ENCODE measurements at regions not wholly inside any gene's neighbourhood (a gene's known extent, or its start where the extent isn't known, plus 50 kb on each side); places are given as distances from the start of the nearest gene placed in this dataset.
A peak's percentile ranks its signal among the peaks of the same experiment; 100 is the strongest.

DNA sequence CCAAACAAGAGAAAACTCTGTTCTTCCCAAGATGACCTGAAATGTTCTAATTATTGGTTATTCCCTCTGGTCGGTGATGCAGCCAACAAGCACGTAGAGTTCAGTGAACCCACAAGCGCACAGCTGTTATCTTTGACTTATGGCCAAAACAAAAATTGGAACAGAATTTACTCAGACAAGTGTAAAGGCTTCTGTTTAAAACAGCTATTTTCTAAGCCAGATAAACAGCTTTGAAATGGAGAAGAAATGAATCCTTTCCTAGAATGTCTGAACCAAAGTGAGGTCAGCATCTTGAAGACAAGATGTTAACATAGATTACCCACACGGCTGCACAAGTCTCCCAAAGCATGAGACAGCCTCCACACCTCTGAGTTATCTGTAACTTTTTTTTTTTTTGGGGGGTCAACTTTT is 669.2 kb downstream of the DIAPH3 start:
- DNase-seq (ENCODE audit: low read depth in 2 of 2): peak; percentile 69 to 87
- TF ChIP-seq, protein P1, sequence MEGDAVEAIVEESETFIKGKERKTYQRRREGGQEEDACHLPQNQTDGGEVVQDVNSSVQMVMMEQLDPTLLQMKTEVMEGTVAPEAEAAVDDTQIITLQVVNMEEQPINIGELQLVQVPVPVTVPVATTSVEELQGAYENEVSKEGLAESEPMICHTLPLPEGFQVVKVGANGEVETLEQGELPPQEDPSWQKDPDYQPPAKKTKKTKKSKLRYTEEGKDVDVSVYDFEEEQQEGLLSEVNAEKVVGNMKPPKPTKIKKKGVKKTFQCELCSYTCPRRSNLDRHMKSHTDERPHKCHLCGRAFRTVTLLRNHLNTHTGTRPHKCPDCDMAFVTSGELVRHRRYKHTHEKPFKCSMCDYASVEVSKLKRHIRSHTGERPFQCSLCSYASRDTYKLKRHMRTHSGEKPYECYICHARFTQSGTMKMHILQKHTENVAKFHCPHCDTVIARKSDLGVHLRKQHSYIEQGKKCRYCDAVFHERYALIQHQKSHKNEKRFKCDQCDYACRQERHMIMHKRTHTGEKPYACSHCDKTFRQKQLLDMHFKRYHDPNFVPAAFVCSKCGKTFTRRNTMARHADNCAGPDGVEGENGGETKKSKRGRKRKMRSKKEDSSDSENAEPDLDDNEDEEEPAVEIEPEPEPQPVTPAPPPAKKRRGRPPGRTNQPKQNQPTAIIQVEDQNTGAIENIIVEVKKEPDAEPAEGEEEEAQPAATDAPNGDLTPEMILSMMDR (IDR thresholded peaks at IDR 0.05; ENCODE audit: low read depth, low read length): no peak

DNA sequence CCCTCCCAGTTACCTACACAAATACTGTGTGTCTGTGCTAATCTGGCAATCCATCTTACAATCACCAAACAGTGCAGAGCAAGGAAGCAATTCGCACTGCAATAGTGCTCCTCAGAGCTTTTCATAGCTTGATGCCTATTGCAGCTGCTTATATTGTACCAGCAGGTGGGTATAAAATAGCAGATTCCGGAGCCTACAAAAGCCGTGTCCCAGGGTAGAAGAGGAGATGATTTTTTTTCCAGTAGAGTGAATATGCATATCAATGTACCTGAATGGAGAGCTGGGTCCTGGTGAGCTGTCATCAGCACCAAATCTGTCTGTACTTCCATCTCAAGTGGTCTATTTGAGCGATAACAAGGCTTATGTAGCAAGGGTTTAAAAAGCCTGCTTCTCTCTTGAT is 668.4 kb downstream of the DIAPH3 start:
- no peak for DNase-seq (ENCODE audit: low read depth in 2 of 2)
- no peak overlapping the region for H3K4me3 ChIP-seq (replicated peaks in 1 of 2; ENCODE audit: low read depth in 2 of 2, low read length in 2 of 2)
- TF ChIP-seq, protein P1 (IDR thresholded peaks at IDR 0.05; ENCODE audit: low read depth, low read length): no peak

More for the DNA sequence above, 669.2 kb downstream of the DIAPH3 start:
- H3K4me3 ChIP-seq (replicated peaks in 1 of 2; ENCODE audit: low read depth in 2 of 2, low read length in 2 of 2): no peak overlapping the region

DNA sequence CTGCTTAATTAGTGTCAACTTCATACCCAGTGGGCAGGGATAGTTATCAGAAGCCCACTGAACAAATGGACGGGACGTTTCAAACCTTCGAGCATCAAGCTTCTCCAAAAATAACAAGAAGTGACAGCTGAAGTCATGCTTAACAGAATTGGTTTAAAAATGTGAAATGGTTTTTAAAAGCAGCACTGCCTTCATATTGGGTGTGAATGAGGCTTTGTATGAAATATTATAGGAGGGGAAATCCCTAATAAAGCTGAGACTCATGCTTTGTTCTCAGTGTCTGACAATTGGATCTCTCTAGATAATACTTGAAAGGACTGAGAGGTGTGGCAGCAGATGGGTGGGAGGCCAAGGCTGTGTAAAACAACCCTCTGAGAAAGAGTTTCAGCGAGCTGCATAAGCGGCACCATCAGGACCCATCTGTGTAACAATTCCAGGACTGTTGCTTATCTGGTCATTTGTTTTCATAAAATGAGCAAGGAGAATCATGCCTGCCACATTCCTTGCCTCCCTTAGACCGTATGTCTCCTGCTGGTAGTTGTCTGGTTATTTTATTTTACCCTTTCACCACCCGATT is 667.7 kb downstream of the DIAPH3 start:
- TF ChIP-seq, protein P1 (IDR thresholded peaks at IDR 0.05; ENCODE audit: low read depth, low read length): no peak
- H3K4me3 ChIP-seq (replicated peaks in 1 of 2; ENCODE audit: low read depth in 2 of 2, low read length in 2 of 2): no peak overlapping the region
- no peak for DNase-seq (ENCODE audit: low read depth in 2 of 2)

DNA sequence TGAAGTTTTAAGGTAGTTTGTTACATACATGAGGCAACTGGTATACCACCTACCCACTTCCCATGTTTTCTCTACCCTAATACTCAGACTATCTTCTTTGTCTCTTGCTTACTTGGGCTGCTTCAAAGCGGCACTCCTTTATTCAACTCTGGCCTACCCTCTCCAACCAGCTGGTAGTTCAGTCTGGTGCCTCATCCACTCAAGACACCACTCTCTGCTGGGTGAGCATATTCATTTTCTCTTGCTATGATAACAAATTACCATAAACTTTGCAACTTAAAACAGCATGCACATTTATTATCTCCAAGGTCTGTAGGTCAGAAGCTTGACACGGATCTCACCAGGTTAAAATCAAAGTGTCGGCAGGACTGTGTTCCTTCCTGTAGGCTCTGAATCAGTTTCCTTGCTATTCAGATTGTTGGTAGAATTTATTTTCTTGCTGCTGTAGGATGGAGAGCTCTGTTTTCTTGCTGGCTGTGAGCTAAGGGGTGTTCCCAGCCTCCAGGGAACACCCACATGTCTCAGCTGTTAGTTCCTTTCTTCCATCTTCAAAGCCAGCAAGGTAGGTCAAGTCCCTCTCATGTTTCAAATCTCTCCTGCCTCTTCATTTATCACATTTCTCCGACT is 666.0 kb downstream of the DIAPH3 start:
- DNase-seq (ENCODE audit: low read depth in 2 of 2): no peak
- TF ChIP-seq, protein P1 (IDR thresholded peaks at IDR 0.05; ENCODE audit: low read depth, low read length): no peak
- no peak overlapping the region for H3K4me3 ChIP-seq (replicated peaks in 1 of 2; ENCODE audit: low read depth in 2 of 2, low read length in 2 of 2)

DNA sequence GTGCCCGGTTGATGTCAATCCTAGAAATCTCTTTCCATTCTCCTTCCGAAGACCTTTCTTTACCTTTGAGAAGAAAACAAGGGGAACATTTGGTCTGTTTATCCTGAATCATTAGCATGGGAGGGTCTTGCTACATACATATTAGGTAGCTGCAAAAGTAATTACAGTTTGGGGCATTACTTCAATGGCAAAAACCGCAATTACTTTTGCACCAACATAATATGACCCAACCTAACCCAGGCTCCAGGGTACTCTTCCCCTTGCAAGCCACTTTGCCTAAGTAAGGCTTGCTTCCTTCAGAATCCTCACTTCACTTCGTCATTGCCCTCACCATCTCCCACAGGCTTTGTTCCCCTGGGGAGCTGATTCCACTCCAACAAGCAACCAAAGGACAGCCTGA is 662.7 kb downstream of the DIAPH3 start:
- H3K4me3 ChIP-seq (replicated peaks in 1 of 2; ENCODE audit: low read depth in 2 of 2, low read length in 2 of 2): no peak overlapping the region
- TF ChIP-seq, protein P1 (IDR thresholded peaks at IDR 0.05; ENCODE audit: low read depth, low read length): no peak
- DNase-seq (ENCODE audit: low read depth in 2 of 2): no peak

DNA sequence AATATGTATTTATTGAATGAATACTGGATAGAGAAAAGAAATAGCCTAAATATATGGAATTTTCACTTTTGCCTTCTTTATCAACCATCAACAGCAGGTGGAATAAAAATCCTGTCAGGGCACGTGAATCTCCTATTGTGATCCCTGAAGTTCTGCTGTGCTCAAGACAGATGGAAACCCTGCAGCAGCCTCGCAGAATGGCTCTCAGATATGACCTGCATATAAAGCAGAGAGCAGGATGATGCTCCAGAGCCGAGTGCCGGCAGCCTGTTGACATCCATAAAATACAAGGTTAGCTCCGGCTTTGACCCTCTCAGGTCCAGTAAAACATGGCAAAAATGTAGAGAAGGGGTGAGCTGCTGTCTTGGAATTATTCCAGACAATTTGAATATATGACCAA is 659.3 kb downstream of the DIAPH3 start:
- TF ChIP-seq, protein P1 (IDR thresholded peaks at IDR 0.05; ENCODE audit: low read depth, low read length): no peak
- H3K4me3 ChIP-seq (replicated peaks in 1 of 2; ENCODE audit: low read depth in 2 of 2, low read length in 2 of 2): no peak overlapping the region
- no peak for DNase-seq (ENCODE audit: low read depth in 2 of 2)
